EH (cell line): ENCODE measurements at regions not wholly inside any gene's neighbourhood (a gene's known extent, or its start where the extent isn't known, plus 50 kb on each side); places are given as distances from the start of the nearest gene placed in this dataset.
"Not testable (repeated sequence)": the region's sequence is repeated elsewhere in the genome, so short reads cannot be mapped to it uniquely, and the experiment has no call there.

Experiments used
- DNase-seq: peaks from one replicate; pipeline ENCODE4 v3.0.0-alpha.2; 2015; ENCODE audit warnings: low read depth

DNA sequence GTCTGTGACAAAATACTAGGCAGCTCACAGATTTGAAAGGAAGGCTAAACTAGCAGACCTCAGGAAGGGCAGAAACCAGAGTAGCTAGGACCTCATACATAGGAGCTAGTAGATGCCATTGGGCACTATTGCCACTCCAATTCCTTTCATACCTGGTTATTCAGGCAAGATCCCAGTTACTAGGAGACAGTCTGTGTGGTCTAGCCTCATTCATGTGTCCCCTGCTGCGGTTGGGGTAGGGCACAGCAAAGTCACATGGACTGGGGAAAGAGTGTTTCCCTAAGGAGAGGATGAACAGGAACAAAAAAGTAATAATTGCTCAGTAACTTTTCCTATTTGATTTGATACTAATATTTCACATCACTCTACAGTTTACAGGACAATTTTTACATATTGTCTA is 204.6 kb upstream of the HEY2 start:
- DNase-seq: no peak

DNA sequence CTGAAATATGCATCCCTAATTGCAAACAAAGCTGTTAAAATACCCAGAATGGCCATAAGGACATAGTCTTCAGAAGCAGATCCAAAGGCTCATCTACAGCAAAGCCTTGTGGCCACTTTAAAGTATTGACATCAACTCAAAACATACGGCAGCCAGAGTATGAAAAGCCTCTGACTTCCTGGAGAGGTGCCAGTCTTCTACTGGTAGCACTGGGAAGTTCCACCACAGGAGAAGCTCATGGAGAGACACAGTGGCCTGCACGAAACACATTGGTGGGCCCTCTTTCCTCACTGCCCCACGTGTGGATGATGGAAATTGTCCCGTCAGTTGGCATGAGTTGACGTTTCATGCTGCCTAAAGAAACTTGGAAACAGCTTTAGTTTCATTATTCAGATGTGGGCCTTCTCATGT is 202.6 kb upstream of the HEY2 start:
- DNase-seq: peak; percentile 5

DNA sequence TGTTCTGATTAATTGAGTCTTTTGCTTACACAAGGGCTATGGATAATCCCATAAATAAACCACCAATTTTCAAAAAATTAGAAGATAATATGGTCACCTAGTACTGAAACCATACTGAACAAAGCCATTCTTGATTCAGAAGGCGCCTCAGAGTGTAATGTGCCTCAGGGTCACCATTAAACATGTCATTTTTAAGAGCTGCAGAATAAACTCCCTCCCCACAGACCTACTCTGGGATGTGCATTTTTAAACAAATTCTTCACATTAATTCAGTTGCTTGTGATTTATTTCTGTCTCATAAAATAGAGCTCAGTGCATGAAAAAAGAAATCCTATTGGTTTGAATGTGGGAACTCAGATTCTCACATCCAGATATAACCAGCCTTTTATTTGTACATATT is 202.1 kb upstream of the HEY2 start:
- no peak for DNase-seq

DNA sequence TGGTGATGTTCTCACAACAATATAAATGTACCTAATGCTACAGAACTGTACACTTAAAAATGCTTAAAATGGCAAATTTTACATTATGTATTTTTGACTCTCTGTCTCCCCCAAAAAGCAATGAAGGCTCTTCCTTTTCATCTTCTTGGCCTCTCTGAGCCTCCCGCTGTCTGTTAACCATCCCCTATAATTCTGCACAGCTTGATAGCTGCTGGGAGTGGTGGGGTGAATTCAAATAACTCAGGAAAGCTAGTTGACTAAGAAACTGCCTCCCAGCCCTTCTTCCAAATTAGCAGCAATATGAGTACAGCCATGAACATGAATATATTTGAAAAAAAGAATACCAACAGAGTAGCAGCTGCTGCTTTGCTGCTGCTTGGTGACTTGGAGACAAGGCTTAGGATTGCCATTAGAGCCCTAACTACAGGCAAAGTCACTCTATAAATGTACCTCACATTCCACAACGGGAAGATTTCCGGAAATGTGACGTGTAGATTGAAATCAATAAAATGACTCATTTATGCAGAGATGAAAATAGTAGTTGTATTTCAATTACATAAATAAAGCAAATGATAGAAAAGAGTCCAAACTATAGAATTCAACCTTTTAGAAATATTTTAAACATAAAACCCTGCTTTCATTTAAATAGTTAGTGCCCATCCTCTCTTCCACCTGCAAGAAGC is 200.1 kb upstream of the HEY2 start:
- no peak for DNase-seq

DNA sequence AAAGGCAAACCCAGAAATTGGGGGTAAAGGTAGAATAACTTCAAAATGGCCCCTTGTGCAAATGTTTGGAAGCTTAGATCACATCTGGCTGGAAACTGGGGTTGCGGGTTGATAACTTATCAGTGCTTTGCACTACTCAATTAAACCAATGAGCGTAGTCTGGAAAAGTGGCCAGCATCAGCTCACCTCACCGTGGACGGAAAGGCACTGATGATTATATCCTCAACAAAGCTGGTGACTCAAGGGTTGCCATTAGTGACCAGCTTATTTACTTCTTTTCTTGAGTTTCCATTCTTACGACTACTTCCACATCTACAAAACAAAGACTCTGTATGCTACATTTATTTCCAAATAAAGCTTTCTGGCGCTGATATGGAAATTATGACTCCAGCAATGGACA is 198.5 kb upstream of the HEY2 start:
- no peak for DNase-seq

DNA sequence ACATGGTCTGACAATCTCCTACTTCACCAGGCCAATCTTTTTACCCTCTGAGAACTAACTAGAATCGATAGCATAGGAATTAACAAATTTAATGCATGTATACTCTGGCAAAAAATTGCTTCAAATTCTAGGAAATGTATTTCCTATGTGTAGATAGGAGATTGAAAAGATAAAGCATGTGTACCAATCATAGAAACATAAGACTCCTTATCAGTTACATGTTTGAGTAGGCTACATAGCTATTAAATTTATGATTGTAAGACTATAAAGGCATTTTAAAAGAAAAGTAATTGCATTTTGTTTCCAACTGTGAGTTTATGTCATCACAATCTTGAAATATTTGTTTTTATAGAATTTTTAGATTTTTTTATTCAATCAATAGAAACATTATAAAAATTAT is 196.6 kb upstream of the HEY2 start:
- no peak for DNase-seq

DNA sequence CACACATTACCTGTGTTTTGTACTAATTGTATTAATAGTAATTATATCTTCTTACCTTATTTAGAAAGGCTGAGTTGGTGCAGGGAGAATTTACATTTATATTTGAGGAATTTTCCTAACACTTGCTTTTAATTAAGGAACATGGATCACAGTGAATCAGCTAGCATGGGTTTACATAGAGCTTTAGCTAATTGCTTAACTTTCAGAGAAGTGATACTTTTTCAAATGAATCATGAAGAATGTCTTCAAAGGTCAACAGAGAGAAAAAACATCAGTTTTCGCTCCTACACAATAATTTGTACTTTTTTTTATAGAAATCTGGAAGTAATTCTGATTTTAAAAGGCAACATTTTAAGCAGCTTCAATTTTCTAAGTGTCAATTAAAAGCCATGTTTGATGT is 195.0 kb upstream of the HEY2 start:
- no peak for DNase-seq

DNA sequence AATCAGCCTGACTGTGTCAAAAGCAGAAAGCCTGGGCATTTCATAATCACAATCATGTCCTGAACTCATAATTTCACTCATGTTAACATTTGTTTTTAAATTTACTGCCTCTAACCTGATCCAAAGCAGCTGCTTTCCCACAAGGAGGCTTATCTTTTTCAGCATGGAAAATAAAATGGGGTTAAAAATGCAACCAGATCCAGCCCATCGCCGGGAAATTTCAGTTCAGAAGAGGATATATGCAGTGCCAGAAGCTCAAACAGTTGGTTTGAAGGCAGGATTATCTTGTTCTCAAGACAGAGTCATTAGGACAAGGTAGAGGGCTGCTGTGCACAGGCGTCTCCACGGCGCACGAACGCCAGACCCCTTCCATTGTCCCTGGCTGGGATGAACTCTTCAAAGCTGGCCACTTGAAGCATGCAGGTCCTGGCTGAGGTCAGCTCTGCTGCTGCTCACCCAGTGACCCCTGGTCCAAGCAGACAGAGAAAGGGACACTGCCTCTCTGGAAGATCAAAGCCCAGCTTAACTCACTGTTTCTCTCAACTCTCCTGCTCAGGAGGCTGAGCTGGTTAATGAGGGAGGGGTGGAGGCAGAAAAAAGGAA is 191.1 kb upstream of the HEY2 start:
- no peak for DNase-seq

DNA sequence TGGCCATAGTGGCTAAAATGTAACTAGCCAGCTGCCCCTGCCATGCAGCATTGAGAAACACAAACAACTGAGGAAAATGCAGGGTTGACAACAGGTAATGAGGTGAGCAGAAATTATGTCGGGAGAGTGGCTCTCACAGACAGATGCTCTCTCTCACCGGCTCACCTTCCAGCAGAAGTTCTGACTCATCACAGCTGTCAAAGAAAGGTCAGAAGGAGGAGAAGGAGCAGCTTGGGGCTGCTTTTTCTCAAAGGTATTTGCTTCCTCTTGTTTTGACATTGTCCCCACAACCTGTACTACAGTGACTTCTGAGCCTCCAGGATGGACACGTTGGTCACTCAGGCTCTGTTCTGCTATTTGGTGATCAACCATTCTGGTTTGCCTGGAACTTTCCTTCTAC is 190.5 kb upstream of the HEY2 start:
- no peak for DNase-seq

DNA sequence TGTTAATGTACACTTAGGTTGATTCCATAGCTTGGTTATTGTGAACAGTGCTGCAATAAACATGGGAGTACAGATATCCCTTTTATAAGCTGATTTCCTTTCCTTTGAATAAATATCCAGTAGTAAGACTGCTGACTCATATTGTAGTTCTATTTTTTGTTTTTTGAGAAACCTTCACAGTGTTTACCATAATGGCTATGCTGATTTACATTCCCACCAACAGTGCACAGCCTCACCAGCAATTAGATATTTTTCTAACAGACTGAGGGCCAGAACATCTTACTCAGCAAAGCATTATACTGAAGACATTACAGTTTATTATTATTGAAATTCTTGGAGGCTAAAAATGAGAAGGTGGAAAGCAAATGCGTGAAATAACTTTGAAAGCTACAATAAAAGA is 187.3 kb upstream of the HEY2 start:
- DNase-seq: no peak

DNA sequence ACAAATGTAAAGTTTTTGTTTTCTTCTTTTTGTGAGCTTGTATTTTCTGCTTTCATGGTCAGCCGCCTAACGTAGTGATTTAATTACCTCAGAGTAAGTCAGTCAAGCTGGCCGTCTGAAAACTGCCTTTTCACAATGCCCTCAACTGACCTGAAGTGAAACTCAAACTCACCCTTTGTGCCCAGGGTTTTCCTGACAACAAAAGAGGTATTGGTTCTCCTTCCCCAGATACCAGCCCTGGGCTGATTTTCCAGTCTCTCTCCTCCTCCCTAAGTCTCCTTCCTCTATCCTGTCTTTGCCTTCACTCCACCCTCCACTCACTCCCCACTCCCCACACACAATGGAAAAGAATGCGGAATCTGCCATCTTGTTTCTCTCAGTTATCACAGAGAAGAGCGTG is 184.5 kb upstream of the HEY2 start:
- DNase-seq: no peak

DNA sequence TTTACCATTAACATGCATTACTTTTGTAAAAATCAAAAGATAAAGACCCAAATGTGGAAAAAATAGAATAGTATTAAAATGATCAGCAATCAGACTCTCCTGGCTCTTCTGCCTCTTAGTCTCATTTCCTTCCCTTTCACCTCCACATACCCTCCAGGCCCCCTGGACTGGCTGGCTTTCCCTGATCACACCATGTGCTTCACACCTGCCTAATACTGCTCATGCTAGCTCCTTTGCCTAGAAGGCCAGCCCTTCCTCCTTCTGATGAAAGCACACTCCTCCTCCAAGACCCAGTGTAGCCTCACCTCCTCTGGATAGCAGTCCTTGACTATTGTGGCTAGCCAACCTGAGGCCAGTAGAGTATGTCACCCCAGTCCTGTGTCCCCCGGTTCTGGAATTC is 182.0 kb upstream of the HEY2 start:
- no peak for DNase-seq

DNA sequence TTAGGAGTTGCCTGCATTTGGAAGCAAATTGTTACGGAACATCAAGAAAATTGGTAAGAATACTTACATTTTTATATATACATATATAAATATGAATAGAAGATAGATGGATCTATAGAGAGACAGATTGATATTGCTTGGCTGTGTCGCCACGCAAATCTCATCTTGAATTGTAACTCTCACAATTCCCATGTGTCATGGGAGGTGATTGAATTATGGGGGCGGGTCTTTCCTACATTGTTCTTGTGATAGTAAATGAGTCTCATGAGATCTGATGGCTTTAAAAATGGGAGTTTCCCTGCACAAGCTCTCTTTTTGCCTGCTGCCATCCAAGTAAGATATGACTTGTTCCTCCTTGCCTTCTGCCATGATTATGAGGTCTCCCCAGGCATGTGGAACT is 180.8 kb upstream of the HEY2 start:
- DNase-seq: no peak

DNA sequence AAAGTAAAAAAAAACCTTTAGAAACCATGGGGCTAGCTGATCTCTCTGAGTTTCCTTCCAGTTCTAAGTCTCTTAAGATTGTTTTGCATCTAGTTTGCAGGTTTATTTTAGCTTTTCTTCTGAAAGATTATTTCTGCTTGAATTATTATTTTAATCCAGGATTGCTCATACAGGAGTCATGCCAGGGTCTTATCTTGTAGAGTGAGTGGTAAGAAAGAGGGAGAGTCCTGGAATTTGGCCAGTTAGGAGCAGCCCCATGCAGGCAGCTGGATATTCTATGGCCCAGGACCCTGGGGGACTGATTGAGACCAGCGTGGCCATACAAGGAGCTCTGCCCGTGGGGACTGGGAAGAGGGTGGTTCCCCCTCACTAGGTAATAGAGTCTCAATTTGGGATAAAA is 178.9 kb upstream of the HEY2 start:
- no peak for DNase-seq

DNA sequence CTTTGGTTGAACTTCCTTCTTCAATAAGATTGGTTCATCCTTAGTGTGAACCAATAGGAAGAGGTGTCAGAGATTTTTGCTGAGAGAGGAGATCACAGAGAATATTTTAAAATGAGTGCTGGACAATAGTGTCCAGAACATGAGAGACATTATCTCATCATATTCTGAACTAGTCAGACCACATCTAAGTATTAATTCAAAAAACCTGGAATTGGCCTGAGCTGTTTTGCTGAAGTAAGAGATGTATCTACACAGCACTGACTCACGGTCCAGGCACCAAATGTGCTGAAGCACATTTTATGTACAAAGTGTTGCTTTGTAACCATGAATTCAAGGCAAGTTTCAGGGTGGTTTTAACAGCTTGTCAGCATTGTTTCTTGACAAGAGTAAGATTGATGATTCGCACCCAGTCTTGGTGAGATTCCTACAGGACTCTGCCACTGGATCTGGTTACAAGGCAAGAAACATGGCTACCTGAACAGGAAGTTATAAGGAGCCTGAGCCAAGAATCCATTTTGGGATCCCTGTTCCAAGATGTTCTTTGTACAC is 178.2 kb upstream of the HEY2 start:
- DNase-seq: no peak

DNA sequence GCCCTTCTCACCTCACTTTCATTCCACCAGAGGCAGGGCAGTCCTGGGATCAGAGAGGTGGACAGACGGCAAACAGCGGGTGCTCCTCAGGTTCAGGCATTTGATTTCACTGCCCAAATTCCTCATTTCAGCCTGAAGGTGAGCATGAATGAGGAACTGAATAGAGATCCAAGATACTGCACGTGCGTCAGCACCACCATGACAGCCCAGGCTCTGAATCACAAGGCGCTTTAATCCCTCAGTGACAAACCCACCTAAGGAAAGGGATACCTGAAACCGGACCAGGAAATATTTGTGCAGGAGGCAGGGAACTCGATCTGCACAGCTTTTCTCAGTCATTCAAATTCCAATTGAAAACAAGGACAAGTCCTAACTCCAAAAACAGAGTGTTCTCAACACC is 174.8 kb upstream of the HEY2 start:
- no peak for DNase-seq

DNA sequence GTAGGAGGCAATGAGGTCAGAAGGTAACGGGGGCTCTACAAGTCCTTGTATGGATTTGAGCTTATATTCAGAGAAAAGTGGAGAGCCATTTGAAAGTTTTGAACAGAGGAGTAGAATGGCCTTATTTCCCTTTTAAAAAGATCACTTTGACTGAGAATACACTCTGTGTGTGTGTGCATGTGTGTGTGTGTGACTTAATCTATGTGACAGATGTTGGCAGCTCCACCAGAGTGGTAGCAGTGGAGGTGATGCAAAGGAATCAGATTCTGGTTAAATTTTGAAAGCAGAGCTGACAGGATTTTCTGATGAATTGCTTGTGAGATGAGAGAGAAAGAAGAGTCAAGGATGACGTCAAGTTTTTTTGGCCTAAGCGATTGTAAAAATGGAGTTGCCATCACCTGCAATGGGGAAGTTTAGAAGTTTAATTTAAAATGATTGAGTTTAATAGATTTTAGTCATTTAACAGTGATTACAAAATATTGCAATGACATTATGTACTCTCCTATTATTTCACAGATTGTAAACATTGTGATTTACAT is 172.2 kb upstream of the HEY2 start:
- no peak for DNase-seq

DNA sequence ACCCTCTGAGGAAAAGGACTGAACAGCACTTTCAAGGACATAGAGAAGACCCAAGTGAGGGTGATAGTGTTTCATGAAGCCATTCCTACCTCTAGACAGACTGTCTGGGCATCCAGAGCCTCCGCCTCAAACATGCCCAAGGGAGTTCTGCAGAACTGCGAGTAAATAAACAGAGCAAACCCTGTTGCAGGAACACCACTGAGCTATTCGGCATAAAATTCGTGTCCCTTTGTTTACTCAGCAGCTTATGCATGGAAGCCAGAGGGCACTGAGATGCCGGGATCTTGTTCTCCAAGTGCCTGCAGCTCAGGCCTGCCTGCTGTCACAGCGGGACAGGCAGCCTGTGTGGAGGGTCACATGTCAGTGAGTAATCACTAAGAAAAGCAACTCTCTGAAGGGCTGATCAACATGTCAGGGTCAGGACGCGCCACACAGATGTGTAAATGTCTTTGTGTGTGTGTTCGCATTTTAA is 164.9 kb upstream of the HEY2 start:
- DNase-seq: no peak

DNA sequence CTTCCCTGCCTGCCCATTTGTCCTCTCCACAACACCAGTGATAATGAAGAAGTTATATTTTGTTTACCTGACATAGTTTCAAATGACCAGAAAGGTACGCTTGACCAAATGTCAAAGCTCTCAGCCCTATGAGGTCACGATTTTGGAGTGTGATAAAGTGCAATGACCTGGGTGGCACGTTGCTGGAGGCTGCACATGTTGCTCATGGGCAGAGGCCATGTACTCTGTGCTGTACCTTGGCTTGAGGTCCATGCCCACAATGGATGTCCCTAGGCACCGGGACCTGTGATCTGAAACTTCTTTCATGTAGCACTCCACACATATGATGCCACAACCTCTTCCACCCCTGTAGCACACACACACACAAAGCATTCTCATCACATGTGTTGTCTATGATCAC is 164.0 kb upstream of the HEY2 start:
- DNase-seq: no peak

DNA sequence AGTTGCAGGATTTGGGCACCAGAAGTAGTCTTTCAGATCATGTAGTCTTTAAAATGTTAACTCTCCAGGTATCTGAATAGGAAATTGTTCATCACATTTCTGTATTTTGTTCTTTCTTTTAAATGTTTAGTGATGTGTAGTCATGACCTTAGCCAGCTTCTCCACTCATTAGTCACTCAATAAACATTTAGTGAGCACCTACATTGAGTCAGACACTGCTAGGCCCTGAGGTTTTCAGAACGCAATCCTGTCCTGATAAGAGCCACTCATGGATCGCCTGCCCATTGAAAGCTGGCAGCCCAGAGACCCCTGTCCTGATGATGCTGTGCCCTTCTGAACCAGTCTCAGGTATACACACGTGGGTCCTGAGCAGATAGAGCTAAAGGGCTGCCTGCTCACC is 163.4 kb upstream of the HEY2 start:
- no peak for DNase-seq

DNA sequence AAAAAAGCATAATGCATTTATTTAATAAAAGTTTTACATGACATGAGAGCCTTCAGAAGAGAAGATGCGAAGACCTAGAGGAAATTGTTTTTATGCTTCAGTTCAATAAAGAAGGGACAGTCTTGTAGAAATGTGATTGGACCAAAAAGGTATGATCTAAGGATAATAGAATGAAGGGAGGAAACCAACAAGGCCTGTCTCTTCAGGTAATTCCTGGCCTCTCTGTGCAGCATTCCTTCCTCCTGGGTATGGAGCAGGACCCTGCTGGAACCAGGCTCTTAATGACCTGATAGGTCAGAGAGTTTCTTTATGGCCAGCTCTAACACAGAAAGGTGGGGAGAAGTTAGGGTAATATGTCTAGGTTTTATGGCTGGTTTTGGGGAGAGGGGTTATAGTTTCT is 162.8 kb upstream of the HEY2 start:
- DNase-seq: no peak

DNA sequence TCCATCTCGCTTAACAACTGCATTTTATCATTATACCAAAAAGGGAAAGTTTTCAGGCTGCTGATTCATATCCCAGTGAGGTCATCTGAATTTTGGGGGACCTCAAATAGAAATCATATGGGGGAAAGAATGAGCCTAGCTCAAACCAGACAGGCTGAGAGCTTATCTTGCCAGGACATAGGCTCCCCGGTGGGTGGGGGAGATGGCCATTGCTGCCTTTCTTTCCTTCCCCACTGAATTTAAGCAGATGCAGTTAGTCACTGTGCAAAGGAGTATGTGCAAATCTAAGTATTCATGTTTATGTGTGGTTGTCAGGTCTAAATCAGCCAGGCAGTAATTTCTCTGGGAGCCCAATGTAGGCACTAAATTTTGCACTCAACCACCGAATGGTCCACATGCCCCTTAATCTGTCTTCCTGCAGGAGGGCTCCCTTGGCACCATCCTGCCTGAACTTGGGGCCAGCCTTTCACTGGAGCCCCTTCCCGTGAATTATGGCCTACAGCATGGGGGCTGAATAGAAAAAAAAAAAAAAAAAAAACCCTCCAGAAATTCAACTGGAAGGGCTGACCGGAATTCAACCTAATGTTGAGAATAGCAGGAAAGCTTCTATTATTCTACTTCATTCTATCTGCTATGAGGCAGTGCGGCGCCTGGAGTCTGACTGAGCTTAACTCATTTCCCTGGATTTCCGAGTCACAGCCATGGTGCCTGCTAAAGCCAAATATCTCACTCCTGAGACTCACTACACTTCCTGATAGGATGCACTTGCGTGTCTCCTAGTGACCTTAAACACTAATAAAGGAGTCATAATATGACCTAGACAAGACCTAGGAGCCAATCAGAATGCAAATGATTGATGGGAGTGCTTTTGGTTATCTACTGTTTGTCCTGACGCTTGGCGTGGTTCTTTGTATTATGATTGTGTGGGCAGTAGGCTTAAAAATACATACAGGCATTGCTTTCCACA is 161.5 kb upstream of the HEY2 start:
- no peak for DNase-seq

DNA sequence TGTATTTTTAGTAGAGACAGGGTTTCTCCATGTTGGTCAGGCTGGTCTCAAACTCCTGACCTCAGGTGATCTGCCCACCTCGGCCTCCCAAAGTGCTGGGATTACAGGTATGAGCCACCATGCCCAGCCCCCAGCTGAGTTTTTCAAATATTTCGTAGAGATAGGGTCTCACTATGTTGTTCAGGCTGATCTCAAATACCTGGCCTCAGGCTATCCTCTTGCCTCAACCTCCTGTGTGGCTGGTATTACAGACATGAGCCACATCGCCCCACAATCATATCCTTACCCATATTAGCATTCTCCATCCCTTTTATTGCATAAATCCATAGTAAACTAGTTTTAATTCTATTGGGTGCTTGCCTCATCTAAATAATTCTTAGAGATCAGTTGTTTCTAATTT is 157.6 kb upstream of the HEY2 start:
- not testable (repeated sequence) for DNase-seq
